GM11168 (cell line): ENCODE measurements at regions not wholly inside any gene's neighbourhood (a gene's known extent, or its start where the extent isn't known, plus 50 kb on each side); places are given as distances from the start of the nearest gene placed in this dataset.
"Not testable (repeated sequence)": the region's sequence is repeated elsewhere in the genome, so short reads cannot be mapped to it uniquely, and the experiment has no call there.

ENCODE experiments used
- in situ Hi-C: fragments of 300-500 bp; cut with MboI; formaldehyde crosslinking; loops from one replicate; pipeline ENCODE4 v1.12.0; 2022; ENCODE audit warnings: low sequenced_read_pairs; ENCODE audit not compliant: unreplicated experiment

- in situ Hi-C loops = no loop called here
Measured at GRCh38 chr5:82959466-82959865, 117.7 kb downstream of the TMEM167A start.

GRCh38 chr5:82956600-82956999, 120.6 kb downstream of the TMEM167A start:
- in situ Hi-C loops = no loop called here

GRCh38 chr5:82952326-82952725, 124.9 kb downstream of the TMEM167A start:
- in situ Hi-C loops = no loop called here

- in situ Hi-C loops = not testable (repeated sequence)
Measured at GRCh38 chr5:82944267-82944666, 132.9 kb downstream of the TMEM167A start.

GRCh38 chr5:82942083-82942881, 134.9 kb downstream of the TMEM167A start:
- in situ Hi-C loops = no loop called here

GRCh38 chr5:82938901-82939725, 138.1 kb downstream of the TMEM167A start:
- in situ Hi-C loops = no loop called here

- in situ Hi-C loops = not testable (repeated sequence)
Measured at GRCh38 chr5:82932473-82933220, 144.5 kb downstream of the TMEM167A start.

- in situ Hi-C loops = no loop called here
Measured at GRCh38 chr5:82931110-82931509, 146.1 kb downstream of the TMEM167A start.

GRCh38 chr5:82925061-82925411, 152.2 kb downstream of the TMEM167A start:
- in situ Hi-C loops = no loop called here

- in situ Hi-C loops = no loop called here
Measured at GRCh38 chr5:82924226-82925060, 152.8 kb downstream of the TMEM167A start.

- in situ Hi-C loops = no loop called here
Measured at GRCh38 chr5:82922086-82922734, 155.0 kb downstream of the TMEM167A start.

- in situ Hi-C loops = no loop called here
Measured at GRCh38 chr5:82918311-82919031, 158.7 kb downstream of the TMEM167A start.

GRCh38 chr5:82917584-82917983, 159.6 kb downstream of the TMEM167A start:
- in situ Hi-C loops = no loop called here

- in situ Hi-C loops = no loop called here
Measured at GRCh38 chr5:82913971-82914370, 163.2 kb downstream of the TMEM167A start.

GRCh38 chr5:82912462-82912861, 164.7 kb downstream of the TMEM167A start:
- in situ Hi-C loops = no loop called here

GRCh38 chr5:82911910-82912309, 165.3 kb downstream of the TMEM167A start:
- in situ Hi-C loops = no loop called here

- in situ Hi-C loops = no loop called here
Measured at GRCh38 chr5:82910905-82911304, 166.3 kb downstream of the TMEM167A start.

GRCh38 chr5:82910491-82910890, 166.7 kb downstream of the TMEM167A start:
- in situ Hi-C loops = no loop called here

- in situ Hi-C loops = no loop called here
Measured at GRCh38 chr5:82909771-82910170, 167.4 kb downstream of the TMEM167A start.
